8988T (cell line): ENCODE measurements at regions not wholly inside any gene's neighbourhood (a gene's known extent, or its start where the extent isn't known, plus 50 kb on each side); places are given as distances from the start of the nearest gene placed in this dataset.

Experiments used
- DNase-seq: peaks from one replicate; pipeline ENCODE4 v3.0.0; 2011

- no peak for DNase-seq
Observed at GRCh38 chr9:99725852-99726251, 95.8 kb upstream of the NR4A3 start.

DNA sequence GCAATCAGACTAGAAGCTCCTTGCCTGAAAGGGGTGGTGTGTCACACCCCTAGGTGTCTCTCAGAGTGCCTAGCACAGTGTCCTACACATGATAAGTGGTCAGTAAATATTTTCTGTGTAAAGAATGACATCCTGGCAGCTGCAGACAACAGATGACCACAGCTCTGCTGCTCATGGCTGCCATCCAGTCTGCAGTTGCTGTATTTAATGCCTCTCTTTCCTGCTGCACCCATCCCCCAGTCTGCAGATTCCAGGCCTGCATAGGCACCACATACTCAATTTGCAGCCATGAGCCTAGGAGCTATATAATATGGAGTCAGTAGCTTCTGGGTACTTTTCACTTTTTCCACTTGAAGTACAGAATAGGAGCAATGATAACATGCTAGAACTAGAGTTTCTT, 94.9 kb upstream of the NR4A3 start:
- no peak for DNase-seq

GRCh38 chr9:99730062-99730461, 91.6 kb upstream of the NR4A3 start:
- no peak for DNase-seq

DNA sequence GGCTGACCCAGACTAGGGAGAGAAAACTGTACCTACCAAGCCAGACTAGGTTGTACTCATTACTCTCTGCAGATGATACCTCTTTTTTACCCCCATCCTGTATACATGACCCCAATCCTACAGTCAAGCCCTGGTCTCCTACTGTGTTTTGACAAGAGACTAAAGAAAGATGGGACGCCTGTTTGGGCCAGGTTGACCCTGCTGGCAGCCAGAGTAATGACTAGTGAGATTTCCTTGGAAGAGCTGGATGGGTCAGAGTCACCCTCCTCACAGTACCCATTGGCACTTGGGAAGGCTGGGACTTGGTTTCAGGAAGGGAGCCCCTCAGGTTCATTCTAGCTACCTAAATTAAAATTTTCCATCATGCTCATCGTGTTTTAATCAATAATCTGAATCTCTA, 89.7 kb upstream of the NR4A3 start:
- no peak for DNase-seq

DNA sequence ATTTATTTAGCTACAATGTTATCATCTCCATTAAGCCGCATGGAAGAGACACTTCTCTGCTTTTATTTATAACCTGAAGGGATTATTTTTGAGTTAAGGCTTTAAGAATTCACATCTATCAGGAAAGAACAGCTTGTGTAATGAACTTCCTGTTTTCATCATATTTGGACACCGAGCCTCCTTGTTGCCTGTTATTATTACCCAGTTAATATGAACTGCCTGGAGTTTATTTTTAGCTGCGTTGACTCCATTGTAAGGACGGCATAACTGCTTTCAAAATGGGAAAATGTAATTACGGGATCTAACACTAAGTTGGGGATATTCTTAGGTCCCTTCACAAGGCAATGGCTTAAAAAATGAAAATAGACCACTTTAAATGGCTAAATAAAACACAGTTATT, 89.0 kb upstream of the NR4A3 start:
- no peak for DNase-seq

DNA sequence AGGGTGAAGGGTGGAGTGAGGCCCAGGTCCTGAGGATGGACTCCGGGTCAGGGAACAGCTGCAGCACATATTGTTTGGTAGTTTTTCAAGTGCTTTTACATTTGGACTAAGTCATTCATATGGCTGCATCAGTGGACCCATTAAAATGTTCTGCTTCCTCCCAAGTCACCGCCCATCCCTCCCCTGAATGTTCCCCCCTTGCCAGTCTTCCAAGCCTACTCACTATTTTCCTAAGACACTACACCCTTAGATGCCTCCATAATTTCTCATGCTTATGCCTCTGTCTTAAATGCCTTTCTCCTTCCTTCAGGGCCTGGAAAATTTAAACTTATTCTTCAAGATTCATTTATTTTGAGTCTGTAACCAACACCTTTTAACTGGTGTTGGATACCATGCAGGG, 86.6 kb upstream of the NR4A3 start:
- DNase-seq, result no peak

DNA sequence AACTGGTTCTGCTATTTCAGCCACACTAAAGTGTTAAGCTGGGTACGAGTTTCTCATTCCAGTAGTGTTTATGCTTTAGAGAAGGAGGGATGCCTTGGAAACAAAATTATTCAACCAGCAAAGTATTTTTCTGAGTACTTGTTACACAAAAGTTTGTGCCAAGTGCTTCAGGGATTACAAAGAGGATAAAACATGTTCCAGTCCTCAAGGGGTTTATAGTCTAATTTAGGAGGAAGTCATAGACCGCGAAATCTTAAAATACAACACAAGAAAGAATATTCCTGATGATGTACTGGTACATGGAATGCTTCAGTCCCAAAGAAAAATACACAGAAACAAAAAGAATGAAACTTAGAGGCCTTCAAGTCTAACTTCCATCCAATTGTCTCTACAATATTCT, 85.4 kb upstream of the NR4A3 start:
- no peak for DNase-seq

GRCh38 chr9:99737649-99738048, 84.0 kb upstream of the NR4A3 start:
- DNase-seq, result no peak

DNA sequence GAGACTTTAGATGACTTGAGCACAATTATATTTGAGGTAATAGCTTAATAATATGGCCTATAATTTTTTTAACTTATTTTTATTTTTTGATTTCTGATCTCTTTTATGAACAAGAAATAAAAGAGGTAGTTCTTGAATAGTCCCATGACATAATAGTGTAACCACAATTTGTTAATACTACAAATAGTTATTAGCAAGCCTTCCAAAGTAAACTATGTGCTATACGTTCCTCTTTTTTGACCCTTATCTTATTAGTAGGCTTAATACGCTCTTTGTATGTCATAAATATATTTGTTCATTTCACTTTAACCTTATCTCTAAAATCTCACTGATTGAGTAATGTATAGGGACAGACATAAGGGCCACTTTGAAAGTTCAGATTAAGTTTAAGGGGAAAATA, 78.7 kb upstream of the NR4A3 start:
- no peak for DNase-seq

- no peak for DNase-seq
Observed at GRCh38 chr9:99743455-99743854, 78.2 kb upstream of the NR4A3 start.

- no peak for DNase-seq
Observed at GRCh38 chr9:99744132-99744531, 77.6 kb upstream of the NR4A3 start.

DNA sequence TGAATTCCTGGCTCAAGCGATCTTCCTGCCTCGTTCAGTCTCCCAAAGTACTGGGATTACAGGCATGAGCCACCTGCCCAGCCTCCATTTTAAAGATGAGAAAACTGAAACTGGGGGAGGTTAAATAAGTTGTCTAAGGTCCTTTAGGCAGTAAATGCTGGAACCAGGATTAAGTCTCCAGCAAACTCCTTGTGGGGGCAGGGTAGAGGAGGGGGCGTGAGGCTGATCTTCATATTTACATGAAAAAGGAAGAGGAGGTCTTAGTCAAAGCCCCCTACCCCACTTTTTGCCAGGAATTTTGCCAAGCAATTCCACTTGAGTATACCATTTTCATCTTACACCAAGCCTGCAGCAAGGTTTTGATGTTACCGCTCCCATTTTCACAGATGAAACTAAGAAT, 76.6 kb upstream of the NR4A3 start:
- no peak for DNase-seq

DNA sequence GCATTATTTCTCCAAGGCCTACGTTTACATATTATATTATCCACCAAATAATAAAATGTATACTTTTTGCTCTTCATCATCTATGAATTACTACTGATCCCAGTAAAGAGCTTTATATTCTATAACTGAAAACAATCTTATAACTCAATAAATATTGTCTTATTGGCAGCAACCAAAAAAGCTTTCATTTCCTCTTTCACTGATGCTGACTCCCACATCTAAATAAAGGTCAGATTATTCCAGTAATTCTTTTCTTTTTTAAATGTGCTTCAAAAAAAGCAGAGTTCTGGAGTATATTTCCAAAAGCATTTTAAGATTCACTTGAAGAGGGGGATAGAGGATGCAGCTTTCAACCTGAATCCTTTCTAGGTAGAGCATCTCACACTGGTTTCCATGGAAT, 75.3 kb upstream of the NR4A3 start:
- no peak for DNase-seq

- DNase-seq, result no peak
Observed at GRCh38 chr9:99748266-99748665, 73.4 kb upstream of the NR4A3 start.

GRCh38 chr9:99748676-99749075, 73.0 kb upstream of the NR4A3 start:
- DNase-seq, result no peak

DNA sequence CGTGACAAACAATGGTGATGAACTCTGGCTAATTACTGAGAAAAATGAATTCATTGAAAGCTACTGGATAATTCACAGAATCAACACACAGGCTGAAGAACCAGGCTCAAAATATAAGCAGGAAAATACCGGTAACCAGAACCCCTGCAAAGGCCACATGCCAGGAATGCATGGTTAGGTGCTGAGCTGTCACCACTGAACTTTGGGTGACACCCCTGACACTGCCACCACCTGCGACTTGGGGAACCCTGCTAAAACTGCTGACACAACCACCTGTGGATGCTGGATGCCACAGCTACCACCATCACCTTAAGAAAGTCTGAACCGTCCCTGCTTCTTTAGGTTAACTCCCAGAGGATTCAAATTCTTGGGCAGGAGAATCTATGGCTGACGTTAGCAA, 72.0 kb upstream of the NR4A3 start:
- DNase-seq, result no peak

- DNase-seq, result no peak
Observed at GRCh38 chr9:99750526-99750925, 71.2 kb upstream of the NR4A3 start.

DNA sequence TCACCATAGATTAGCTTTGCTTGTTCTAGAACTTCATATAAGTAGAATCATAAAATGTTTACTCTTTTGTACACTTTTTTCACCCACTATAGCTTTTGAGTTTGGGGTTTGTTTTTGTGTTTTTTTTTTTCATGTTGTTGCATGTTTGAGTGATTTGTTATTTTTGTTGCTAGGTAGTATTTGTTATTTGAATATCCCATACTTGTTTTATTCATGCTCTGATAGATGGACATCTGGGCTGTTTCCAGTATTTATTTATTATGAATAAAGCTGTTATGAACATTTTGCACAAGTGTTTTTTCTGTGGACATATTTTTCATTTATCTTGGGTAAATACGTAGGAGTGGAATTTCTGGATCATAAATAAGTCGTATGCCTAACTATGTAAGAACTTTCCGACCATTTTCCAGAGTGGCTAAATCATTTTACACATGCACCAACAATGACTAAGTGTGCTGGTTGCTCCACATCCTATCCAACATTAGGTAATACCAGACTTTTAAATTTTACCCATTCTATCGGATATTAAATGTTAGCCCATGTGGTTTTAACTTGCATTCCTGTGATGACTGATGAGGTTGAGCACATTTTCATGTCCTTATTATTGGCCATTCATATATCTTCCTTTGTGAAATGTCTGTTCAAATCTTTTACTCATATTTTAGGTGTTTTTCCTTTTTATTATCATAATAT, 69.1 kb upstream of the NR4A3 start:
- DNase-seq, result no peak

GRCh38 chr9:99753436-99753835, 68.2 kb upstream of the NR4A3 start:
- no peak for DNase-seq

DNA sequence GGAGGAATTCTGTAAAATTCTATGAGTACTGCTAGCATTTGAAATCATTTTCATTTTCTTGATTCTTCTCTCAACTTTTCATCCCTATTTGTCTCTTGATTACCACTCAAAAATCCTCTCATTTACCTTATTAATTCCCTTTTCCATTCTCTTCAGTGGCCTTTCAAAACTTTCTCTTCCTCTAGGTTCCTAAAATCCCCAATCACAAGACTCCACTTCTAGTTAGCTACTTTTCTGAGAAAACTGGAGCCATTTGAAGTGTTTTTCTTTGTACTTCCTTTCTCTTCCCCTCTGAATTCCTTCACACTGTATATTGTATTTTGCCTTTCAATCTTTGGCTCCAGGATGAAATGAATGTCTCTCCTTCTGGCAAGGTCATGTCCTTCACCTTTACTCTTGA, 61.3 kb upstream of the NR4A3 start:
- no peak for DNase-seq

DNA sequence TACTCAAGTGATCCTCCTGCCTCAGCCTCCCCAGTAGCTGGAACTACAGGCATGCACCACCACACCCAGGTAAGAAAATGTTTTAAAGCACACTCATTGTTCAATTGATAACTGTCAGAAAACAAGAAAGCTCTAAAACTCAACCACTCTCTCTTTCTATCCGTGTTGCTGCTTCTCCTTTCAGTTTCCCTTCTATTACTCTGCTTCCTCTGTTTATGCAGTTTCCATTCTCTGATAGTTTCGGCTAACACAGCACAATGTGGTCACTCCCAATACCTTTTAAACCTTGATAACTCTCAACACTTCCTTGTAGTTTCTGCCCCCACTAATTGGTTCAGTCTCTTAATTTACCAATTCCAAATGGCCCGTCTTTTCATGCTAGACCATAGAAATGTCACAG, 59.2 kb upstream of the NR4A3 start:
- no peak for DNase-seq
